Fibroblast of the aortic adventitia (primary cell): ENCODE measurements at regions not wholly inside any gene's neighbourhood (a gene's known extent, or its start where the extent isn't known, plus 50 kb on each side); places are given as distances from the start of the nearest gene placed in this dataset.
"Not testable (repeated sequence)": the region's sequence is repeated elsewhere in the genome, so short reads cannot be mapped to it uniquely, and the experiment has no call there.

Experiments
- DNase-seq: peaks from one replicate; pipeline ENCODE4 v3.0.0-alpha.2; 2010; ENCODE audit warnings: low read depth
- H3K4me3 ChIP-seq: 2 replicates; pipeline ENCODE4 v1.5.1; 2011; ENCODE audit warnings: low read depth, mild to moderate bottlenecking, control low read depth, low read length, moderate library complexity
- TF ChIP-seq, protein P1 (sequence below): IDR thresholded peaks from 2 replicates; pipeline ENCODE4 v1.5.1; 2011; ENCODE audit warnings: mild to moderate bottlenecking, low read length, control low read depth, inconsistent platforms; ENCODE audit not compliant: insufficient read depth

DNA sequence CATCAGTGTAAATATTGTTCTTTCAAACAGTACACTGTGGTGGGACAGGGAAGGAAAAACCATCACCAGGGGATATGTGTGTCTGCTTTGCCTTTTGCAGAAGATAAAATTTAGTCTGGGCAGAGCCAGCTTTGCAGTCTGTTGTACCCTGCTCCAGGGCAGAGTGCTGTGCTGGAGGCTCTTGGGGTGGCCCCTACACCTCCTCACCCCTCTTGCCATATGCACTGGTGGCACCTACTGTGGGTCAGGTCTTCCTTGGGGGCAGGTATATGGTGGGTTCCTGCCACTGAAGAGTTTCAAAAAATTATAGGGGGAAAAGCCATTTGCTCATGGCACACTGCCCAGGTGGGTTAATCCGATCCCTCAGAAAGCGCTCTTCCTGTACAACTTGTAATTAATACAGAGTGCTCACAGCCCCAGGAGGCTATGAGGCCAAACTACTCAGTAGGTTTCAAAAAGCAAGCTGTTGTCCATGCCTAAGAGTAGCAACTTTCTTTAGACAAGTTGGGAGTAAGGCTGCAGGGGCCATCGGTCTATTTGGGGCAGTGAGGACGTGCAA is 112.7 kb upstream of the BMPER start:
- DNase-seq, result no peak
- TF ChIP-seq, protein P1, sequence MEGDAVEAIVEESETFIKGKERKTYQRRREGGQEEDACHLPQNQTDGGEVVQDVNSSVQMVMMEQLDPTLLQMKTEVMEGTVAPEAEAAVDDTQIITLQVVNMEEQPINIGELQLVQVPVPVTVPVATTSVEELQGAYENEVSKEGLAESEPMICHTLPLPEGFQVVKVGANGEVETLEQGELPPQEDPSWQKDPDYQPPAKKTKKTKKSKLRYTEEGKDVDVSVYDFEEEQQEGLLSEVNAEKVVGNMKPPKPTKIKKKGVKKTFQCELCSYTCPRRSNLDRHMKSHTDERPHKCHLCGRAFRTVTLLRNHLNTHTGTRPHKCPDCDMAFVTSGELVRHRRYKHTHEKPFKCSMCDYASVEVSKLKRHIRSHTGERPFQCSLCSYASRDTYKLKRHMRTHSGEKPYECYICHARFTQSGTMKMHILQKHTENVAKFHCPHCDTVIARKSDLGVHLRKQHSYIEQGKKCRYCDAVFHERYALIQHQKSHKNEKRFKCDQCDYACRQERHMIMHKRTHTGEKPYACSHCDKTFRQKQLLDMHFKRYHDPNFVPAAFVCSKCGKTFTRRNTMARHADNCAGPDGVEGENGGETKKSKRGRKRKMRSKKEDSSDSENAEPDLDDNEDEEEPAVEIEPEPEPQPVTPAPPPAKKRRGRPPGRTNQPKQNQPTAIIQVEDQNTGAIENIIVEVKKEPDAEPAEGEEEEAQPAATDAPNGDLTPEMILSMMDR, result no peak
- H3K4me3 ChIP-seq, result no peak overlapping the region

DNA sequence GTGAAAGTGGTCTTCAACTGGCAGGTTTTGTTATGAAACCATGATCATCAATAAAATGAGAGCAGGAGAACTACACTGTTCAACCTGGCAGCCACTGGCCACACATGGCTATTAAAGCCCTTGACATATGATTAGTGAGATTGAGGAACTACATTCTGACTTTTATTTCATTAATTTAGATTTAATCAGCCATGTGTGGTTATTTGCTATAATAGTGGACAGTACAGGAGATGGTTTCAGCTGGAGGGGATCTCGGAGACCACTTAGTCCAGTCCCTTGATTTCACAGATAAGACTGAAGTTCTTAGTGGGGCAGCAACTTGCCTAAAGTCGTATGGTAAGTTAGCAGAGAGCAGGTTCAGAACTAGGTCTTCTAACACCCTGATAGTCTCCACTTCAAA is 111.7 kb upstream of the BMPER start:
- TF ChIP-seq, protein P1, result no peak
- DNase-seq, result no peak
- H3K4me3 ChIP-seq, result no peak overlapping the region

DNA sequence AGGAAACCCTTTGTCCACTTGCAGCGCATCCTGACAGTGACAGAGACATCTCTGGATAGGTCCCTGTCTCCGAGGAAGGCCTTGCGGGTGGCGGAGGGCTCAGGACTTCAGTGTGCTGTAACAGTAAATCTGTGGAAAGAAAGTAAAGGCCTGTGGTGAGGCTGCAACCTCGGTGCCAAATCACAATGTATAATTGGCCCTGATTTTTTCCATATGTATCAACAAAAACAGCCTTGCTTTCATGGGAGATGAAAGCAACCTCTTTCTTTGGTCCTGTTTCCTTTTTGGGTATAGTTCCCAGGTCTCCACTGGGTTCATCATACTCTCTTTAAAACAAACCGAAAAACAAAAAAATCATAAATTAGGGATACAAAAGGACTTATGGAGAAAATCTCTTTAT is 110.9 kb upstream of the BMPER start:
- TF ChIP-seq, protein P1, result no peak
- DNase-seq, result no peak
- no peak overlapping the region for H3K4me3 ChIP-seq

DNA sequence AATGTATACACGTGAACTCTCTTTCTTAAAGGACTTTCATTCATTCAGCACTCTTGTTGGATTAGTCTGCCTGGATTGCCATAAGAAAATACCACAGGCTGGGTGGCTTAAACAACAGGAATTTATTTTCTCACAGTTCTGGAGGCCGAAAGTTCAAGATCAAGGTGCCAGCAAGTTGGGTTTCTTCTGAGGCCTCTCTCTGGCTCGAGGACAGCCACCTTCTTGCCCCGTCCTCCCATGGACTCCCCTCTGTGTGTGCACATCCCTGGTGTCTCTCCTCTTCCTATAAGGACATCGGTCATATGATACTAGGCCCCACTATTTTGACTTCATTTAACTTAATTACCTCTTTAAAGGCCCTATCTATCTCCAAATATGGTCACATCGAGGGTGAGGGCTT is 110.4 kb upstream of the BMPER start:
- TF ChIP-seq, protein P1, result no peak
- H3K4me3 ChIP-seq, result no peak overlapping the region
- no peak for DNase-seq

DNA sequence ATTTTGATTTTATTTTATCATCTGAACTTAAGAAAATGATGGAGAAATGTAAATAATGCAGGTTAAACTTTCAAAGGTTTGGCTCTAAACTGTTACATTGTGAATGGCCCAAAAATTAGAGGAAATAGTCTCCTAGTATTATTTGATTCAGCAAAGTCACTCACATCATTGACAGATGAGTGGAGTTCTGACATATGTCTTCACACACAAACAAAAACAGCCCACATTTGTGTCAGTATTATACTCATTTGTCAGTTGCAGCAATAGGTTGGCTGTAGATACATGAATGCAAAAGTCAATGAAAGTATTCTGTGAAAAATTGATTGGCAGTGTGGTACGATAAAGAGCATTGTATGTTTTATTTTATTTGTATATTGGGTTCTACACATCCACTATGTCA is 108.8 kb upstream of the BMPER start:
- DNase-seq, result no peak
- TF ChIP-seq, protein P1, result no peak
- H3K4me3 ChIP-seq, result no peak overlapping the region

DNA sequence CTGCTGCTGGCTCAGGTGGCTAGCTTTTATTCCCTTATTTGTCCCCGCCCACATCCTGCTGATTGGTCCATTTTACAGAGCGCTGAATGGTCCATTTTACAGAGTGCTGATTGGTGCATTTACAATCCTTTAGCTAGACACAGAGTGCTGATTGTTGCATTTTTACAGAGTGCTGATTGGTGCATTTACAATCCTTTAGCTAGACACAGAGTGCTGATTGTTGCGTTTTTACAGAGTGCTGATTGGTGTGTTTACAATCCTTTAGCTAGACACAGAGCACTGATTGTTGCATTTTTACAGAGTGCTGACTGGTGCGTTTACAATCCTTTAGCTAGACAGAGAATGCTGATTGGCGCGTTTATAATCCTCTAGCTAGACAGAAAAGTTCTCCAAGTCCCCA is 107.8 kb upstream of the BMPER start:
- H3K4me3 ChIP-seq, DNase-seq: not testable (repeated sequence)

DNA sequence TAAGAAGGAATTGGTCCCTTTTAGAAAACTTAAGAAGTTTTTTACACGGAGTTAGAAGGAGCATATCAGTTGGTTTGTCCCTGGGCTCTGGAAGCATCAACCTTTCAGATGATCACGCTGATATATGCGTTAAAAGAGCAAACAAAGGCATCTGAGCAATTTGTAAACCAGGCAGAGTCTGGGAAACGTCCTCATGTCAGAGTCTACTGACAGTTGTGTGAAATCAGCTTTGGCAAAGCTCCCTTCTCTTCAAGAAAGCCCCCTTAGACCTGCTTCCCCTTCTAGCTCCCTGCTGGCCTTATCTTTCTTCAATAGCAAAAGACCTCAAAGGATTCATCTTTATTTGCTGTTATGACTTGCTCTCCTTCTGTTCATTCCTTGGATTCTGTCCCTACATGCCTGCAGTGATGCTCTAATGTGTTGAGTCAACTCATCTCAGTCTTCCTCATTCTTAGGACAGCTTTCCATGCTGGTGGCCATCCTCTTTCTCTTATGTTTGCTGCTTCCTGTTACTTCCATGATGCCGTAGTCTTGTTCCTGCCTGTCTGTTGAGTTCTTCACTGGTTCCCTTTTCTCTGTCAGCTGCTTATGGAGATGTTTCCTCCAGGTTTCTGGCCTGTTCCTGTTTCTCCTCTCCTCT is 106.5 kb upstream of the BMPER start:
- no peak overlapping the region for H3K4me3 ChIP-seq
- DNase-seq, result no peak
- TF ChIP-seq, protein P1, result no peak
